Gastroesophageal sphincter (tissue), 4 donors: ENCODE measurements at regions not wholly inside any gene's neighbourhood (a gene's known extent, or its start where the extent isn't known, plus 50 kb on each side); places are given as distances from the start of the nearest gene placed in this dataset.

ENCODE experiments used
- ATAC-seq: fragments of 150-250 bp; one replicate; pipeline ENCODE4 v1.9.1; 2016; ENCODE audit warnings: mild to moderate bottlenecking, moderate library complexity
- H3K27ac ChIP-seq, 4 donors: fragments of 200-600 bp; sonication (generic) in 3 of 4; 1 replicate in 3 of 4; 2 replicates in 1 of 4; pipeline ENCODE4 v1.5.1; 2016 to 2019
- H3K27me3 ChIP-seq: fragments of 200-600 bp; sonication (generic); one replicate; pipeline ENCODE4 v1.5.1; 2019
- H3K36me3 ChIP-seq, 2 donors: fragments of 200-600 bp; sonication (generic); one replicate each; pipeline ENCODE4 v1.5.1; 2019; ENCODE audit warnings: control low read depth in 1 of 2
- H3K4me1 ChIP-seq, 3 donors: fragments of 200-600 bp; sonication (generic); 1 replicate in 2 of 3; 2 replicates in 1 of 3; pipeline ENCODE4 v1.5.1; 2016 to 2019; ENCODE audit warnings: control low read depth in 2 of 3
- H3K4me3 ChIP-seq, 2 donors: fragments of 200-600 bp; sonication (generic); one replicate each; pipeline ENCODE4 v1.5.1; 2019; ENCODE audit warnings: mild to moderate bottlenecking in 1 of 2, moderate library complexity in 1 of 2
- H3K9me3 ChIP-seq, 3 donors: fragments of 200-600 bp; sonication (generic); one replicate each; pipeline ENCODE4 v1.5.1; 2017 to 2019; ENCODE audit warnings: control low read depth in 2 of 3
- EP300 ChIP-seq: sonication (generic); formaldehyde crosslinking; IDR thresholded peaks from one replicate; pipeline ENCODE4 v1.6.1; 2017; ENCODE audit warnings: antibody characterized with exemption, mild to moderate bottlenecking
- POLR2A ChIP-seq, 2 donors: fragments of 450-650 bp; IDR thresholded peaks; one replicate each; pipeline ENCODE4 v1.6.1; 2017; ENCODE audit warnings: antibody characterized with exemption in 2 of 2, mild to moderate bottlenecking in 2 of 2, moderate library complexity in 1 of 2
- POLR2AphosphoS5 ChIP-seq: sonication (generic); formaldehyde crosslinking; IDR thresholded peaks from one replicate; pipeline ENCODE4 v1.6.1; 2017; ENCODE audit warnings: antibody characterized with exemption
- WGBS, 2 donors: methylation state at CpG; one replicate each; pipeline ENCODE4 v1.1.5; 2018; ENCODE audit warnings: low coverage in 1 of 2; 5-methylcytosine and 5-hydroxymethylcytosine counted together
- TF ChIP-seq, protein P1 (sequence below), 4 experiments: fragments of 200-600 bp in 2 of 4; fragments of 450-650 bp in 2 of 4; sonication (generic) in 1 of 4; IDR thresholded peaks; one replicate each; pipeline ENCODE4 v1.5.1; 2017 to 2019; ENCODE audit warnings: antibody characterized with exemption in 4 of 4, mild to moderate bottlenecking in 2 of 4, moderate library complexity in 2 of 4

DNA sequence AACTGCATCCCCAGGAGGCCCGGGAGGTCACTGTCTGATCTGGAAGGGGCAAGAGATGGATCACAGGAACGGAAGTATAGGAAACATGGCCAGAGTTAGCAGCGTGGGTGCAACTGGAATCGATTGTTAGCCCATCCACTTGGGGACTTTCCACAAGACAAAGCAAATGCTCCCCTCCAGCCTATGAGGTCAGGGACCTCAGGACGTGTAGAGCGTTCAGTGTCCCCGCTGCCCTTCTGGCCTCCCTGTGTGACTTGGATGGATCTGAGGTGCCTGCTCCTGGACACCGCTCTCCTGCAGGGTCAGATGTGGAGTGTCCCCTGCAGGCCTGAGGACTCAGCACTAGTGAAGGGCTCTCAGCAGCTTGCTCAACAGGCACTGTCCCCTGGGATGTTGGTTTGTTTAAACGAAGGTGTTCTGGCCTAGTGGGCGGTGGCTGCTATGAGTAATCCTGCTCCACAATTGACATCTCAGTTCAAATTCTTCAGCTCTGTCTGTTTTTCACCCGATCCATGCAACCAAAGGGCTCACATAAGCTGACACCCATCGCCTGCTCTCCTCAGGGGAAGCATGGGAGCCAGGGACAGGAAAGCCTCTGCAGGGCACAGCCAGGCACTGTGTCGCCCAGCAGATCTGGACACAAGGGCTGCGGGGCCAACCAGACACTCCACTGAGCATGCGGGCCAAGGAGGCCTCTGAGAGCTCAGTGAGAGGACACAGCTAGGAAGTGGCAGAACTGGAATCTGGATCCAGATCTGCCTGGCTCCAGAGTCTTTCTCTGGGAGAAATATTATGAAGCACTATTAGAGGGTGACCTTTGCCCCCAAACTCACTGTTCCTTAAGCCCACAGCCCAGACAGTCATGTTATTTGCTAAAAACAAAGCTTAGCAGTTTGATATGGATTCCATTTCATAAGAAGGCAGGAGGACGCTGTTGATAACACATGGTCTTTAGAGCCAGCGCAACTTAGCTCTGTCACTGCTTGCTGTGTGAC is 78.5 kb downstream of the RHOB start:
- WGBS, 2 donors: 83 to 88% methylated on average over 3 to 6 of the region's 17 CpGs
- H3K9me3 ChIP-seq: no peaks in the 10 kb centered on the region
- H3K4me1 ChIP-seq: peaks cover 0 to 32% (median 12%) of the 10 kb centered on the region in 3 donors
- TF ChIP-seq POLR2AphosphoS5 (peak; percentile 15), EP300 (no peak)
- no peak overlapping the region for H3K4me3 ChIP-seq
- peak; percentile 88 for ATAC-seq
- no peaks in the 10 kb centered on the region for H3K36me3 ChIP-seq
- peak overlapping the region in 3 of 4 donors; percentile 52 to 58 (median 55) for H3K27ac ChIP-seq
- no peaks in the 10 kb centered on the region for H3K27me3 ChIP-seq

DNA sequence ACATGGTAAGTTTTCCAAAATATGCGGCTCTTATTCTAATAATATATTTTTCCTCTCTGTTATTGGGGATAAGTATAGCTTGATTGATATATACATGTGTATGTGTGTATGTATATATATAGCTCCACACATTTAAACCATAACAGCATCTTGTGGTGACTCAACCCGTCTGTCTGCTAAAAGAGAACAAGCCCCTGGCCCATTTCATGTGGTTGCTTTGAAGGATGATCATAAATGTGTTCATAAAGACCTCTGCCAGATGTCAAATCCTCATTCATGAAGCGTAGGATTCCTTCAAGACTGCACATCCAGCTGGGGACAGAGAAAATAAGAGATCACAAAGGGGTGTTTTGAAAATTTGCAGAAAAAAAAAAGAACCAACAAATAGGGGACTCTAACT is 79.3 kb downstream of the RHOB start:
- no peak overlapping the region for H3K4me3 ChIP-seq
- ATAC-seq: no peak
- no peaks in the 10 kb centered on the region for H3K9me3 ChIP-seq
- peaks cover 0 to 32% (median 12%) of the 10 kb centered on the region in 3 donors for H3K4me1 ChIP-seq
- TF ChIP-seq, protein P1, sequence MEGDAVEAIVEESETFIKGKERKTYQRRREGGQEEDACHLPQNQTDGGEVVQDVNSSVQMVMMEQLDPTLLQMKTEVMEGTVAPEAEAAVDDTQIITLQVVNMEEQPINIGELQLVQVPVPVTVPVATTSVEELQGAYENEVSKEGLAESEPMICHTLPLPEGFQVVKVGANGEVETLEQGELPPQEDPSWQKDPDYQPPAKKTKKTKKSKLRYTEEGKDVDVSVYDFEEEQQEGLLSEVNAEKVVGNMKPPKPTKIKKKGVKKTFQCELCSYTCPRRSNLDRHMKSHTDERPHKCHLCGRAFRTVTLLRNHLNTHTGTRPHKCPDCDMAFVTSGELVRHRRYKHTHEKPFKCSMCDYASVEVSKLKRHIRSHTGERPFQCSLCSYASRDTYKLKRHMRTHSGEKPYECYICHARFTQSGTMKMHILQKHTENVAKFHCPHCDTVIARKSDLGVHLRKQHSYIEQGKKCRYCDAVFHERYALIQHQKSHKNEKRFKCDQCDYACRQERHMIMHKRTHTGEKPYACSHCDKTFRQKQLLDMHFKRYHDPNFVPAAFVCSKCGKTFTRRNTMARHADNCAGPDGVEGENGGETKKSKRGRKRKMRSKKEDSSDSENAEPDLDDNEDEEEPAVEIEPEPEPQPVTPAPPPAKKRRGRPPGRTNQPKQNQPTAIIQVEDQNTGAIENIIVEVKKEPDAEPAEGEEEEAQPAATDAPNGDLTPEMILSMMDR (IDR thresholded peaks at IDR 0.05): no peak
- no peak for TF ChIP-seq POLR2A (IDR thresholded peaks at IDR 0.05)
- TF ChIP-seq EP300: no peak
- TF ChIP-seq POLR2AphosphoS5: no peak
- H3K27ac ChIP-seq: peak overlapping the region in 1 of 4 donors; percentile 55
- H3K27me3 ChIP-seq: no peaks in the 10 kb centered on the region
- no peaks in the 10 kb centered on the region for H3K36me3 ChIP-seq
- WGBS, 2 donors: 71 to 77% methylated on average over 2 to 3 of the region's 3 CpGs

DNA sequence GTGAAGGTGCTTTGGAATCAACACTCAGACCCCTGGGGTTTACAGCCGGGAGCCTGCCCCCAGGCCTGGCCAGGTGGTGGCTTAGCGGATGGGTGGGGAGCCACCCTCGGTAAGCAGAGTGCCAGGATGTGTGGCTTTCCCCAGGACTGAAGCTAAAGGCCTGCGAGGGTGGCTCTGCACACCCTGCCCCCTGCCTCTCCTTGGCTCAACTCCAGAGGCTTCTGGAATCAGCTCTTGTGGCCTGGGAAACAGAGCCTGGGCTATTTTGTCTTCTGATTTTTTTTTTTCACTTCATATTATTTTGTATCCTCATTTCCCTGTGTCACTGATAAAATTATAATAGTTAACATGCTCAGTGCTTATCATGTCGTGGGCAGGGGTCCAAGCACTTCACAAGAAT is 79.8 kb downstream of the RHOB start:
- H3K27me3 ChIP-seq: no peaks in the 10 kb centered on the region
- ATAC-seq: no peak
- peak overlapping the region in 2 of 4 donors; percentile 5 to 42 for H3K27ac ChIP-seq
- WGBS, 2 donors: 60 to 66% methylated on average over 3 to 4 of the region's 5 CpGs
- no peaks in the 10 kb centered on the region for H3K36me3 ChIP-seq
- no peak overlapping the region for H3K4me3 ChIP-seq
- peaks cover 0 to 34% (median 12%) of the 10 kb centered on the region in 3 donors for H3K4me1 ChIP-seq
- H3K9me3 ChIP-seq: no peaks in the 10 kb centered on the region
- TF ChIP-seq POLR2AphosphoS5: no peak
- TF ChIP-seq, protein P1 (IDR thresholded peaks at IDR 0.05): no peak
- TF ChIP-seq POLR2A (IDR thresholded peaks at IDR 0.05): no peak
- TF ChIP-seq EP300: no peak

DNA sequence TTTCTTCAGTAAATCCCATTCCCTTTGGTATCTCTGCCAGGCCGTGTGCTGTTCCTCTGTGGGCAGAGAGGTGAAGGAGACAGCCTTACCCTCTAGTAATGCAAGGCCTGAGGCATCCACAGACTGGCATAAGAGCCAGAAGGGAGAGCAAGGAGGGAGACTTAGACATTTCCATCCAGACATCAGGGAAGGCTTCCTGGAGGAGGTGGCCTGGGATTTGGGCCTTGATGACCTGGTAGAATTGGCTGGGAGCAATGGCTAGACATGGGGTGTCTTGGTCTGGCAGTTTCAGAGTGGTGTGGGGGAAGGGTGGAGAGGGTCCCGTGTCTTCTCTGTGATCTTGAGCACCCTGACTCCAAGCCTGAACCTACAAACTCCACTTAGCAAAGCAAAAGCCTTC is 81.8 kb downstream of the RHOB start:
- Histone ChIP-seq H3K27ac (no peak overlapping the region), H3K27me3 (no peaks in the 10 kb centered on the region), H3K4me3 (no peak overlapping the region), H3K36me3 (no peaks in the 10 kb centered on the region), H3K9me3 (no peaks in the 10 kb centered on the region), H3K4me1 (peaks cover 0 to 48% (median 12%) of the 10 kb centered on the region in 3 donors)
- no peak for ATAC-seq
- 100% methylated on average over 1 of the region's 2 CpGs; no CpG with 5 or more reads in 1 of the 2 donors for WGBS, 2 donors
- TF ChIP-seq POLR2A (IDR thresholded peaks at IDR 0.05) (no peak), EP300 (no peak), POLR2AphosphoS5 (no peak)
- TF ChIP-seq, protein P1 (IDR thresholded peaks at IDR 0.05): no peak

DNA sequence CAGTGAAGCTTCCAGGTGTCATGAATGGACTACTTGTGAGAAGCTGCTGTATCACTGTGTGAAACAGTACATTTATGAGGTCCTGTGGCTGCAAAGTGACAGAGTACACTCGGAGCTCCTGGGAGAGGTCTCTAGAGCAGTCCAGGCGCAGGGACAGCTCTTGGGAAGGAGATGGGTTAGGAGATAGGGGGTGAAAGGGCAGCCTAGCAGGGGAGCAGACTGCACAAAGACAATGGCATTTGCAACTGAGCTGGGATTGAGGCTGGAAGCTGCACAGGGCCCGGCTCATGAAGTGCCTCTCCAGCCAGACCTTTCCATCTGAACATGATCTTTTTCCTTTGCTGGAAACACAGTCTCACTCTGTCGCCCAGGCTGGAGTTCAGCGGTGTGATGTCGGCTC is 83.6 kb downstream of the RHOB start:
- Histone ChIP-seq H3K4me3 (no peak overlapping the region), H3K27ac (no peak overlapping the region), H3K27me3 (no peaks in the 10 kb centered on the region), H3K4me1 (peaks cover 0 to 35% (median 7%) of the 10 kb centered on the region in 3 donors), H3K36me3 (no peaks in the 10 kb centered on the region), H3K9me3 (no peaks in the 10 kb centered on the region)
- WGBS, 2 donors: 93 to 96% methylated on average over 3 to 5 of the region's 6 CpGs
- ATAC-seq: no peak
- TF ChIP-seq, protein P1 (IDR thresholded peaks at IDR 0.05): no peak
- TF ChIP-seq EP300 (no peak), POLR2AphosphoS5 (no peak), POLR2A (IDR thresholded peaks at IDR 0.05) (no peak)
